Spleen (tissue), 11 donors: ENCODE measurements at regions not wholly inside any gene's neighbourhood (a gene's known extent, or its start where the extent isn't known, plus 50 kb on each side); places are given as distances from the start of the nearest gene placed in this dataset.
"Not testable (repeated sequence)": the region's sequence is repeated elsewhere in the genome, so short reads cannot be mapped to it uniquely, and the experiment has no call there.

ENCODE experiments used
- DNase-seq: peaks from one replicate; pipeline ENCODE4 v3.0.0-alpha.2; 2020
- H3K27ac ChIP-seq, 8 donors: fragments of 200-600 bp; sonication (generic) in 7 of 8; 1 replicate in 4 of 8; 2 replicates in 4 of 8; pipeline versions ENCODE4 v1.5.0 to v1.8.0; 2016 to 2021; ENCODE audit warnings: inconsistent platforms in 4 of 8, mild to moderate bottlenecking in 4 of 8, moderate library complexity in 1 of 8
- H3K27me3 ChIP-seq, 7 donors: fragments of 200-600 bp; sonication (generic) in 6 of 7; replicated peaks in 1 of 7; 1 replicate in 4 of 7; 2 replicates in 3 of 7; pipeline versions ENCODE4 v1.5.0 to v1.8.0; 2016 to 2021; ENCODE audit warnings: inconsistent platforms in 3 of 7, mild to moderate bottlenecking in 1 of 7
- H3K36me3 ChIP-seq, 6 donors: fragments of 200-600 bp; sonication (generic) in 5 of 6; 1 replicate in 4 of 6; 2 replicates in 2 of 6; pipeline versions ENCODE4 v1.5.0 to v1.8.0; 2016 to 2021; ENCODE audit warnings: inconsistent platforms in 2 of 6
- H3K4me1 ChIP-seq, 6 donors: fragments of 200-600 bp; sonication (generic) in 5 of 6; 1 replicate in 3 of 6; 2 replicates in 3 of 6; pipeline versions ENCODE4 v1.5.0 to v1.8.0; 2016 to 2021; ENCODE audit warnings: inconsistent platforms in 3 of 6
- H3K4me3 ChIP-seq, 8 donors: fragments of 200-600 bp; sonication (generic) in 7 of 8; 1 replicate in 4 of 8; 2 replicates in 4 of 8; pipeline versions ENCODE4 v1.5.0 to v1.8.0; 2016 to 2021; ENCODE audit warnings: inconsistent platforms in 4 of 8, mild to moderate bottlenecking in 4 of 8, moderate library complexity in 2 of 8
- H3K9me3 ChIP-seq, 8 donors: fragments of 200-600 bp; sonication (generic) in 7 of 8; 1 replicate in 4 of 8; 2 replicates in 4 of 8; pipeline versions ENCODE4 v1.5.0 to v1.8.0; 2016 to 2021; ENCODE audit warnings: inconsistent platforms in 4 of 8
- CTCF ChIP-seq, 11 experiments: fragments of 200-600 bp in 7 of 11; fragments of 450-650 bp in 4 of 11; sonication (generic) in 4 of 11; IDR thresholded peaks in 8 of 11; conservative IDR thresholded peaks in 3 of 11; 1 replicate in 7 of 11; 2 replicates in 4 of 11; pipeline versions ENCODE4 v1.4.0 to v1.8.0; 2016 to 2021; ENCODE audit warnings: antibody characterized with exemption in 11 of 11, inconsistent platforms in 4 of 11, mild to moderate bottlenecking in 1 of 11
- POLR2A ChIP-seq, 3 donors: fragments of 450-650 bp; IDR thresholded peaks; one replicate each; pipeline ENCODE4 v1.5.1; 2017; ENCODE audit warnings: antibody characterized with exemption in 3 of 3, mild to moderate bottlenecking in 1 of 3
- POLR2AphosphoS5 ChIP-seq, 3 donors: sonication (generic); formaldehyde crosslinking; IDR thresholded peaks; one replicate each; pipeline ENCODE4 v1.5.1; 2017; ENCODE audit warnings: antibody characterized with exemption in 3 of 3
- WGBS, 5 donors: extraction: QIAGEN DNeasy Blood & Tissue Kit in 3 of 5; methylation state at CpG; one replicate each; pipeline versions ENCODE4 v1.1.5 to v1.1.7; 2013 to 2018; 5-methylcytosine and 5-hydroxymethylcytosine counted together
- intact Hi-C: fragments of 100-400 bp; cut with DNase I; formaldehyde crosslinking; loops from one replicate; pipeline ENCODE4 v1.15.0; 2023; ENCODE audit warnings: low total_unique reads
- donor health status: healthy with polysubstance abuse.
- donor health status: DM: no; HTN: no; CAD: no; lungs with moderate emphysema.
- donor health status: DM: no; HTN: no; CAD: no.
- donor health status: Bipolar disorder and iron deficiency.
- donor health status: healthy.
- donor health status: DM: no; HTN: no; CAD: no.
- donor health status: DM: yes; HTN: yes; CAD: no.

- Histone ChIP-seq H3K27ac (no peak overlapping the region), H3K27me3 (no peaks in the 10 kb centered on the region), H3K9me3 (peaks cover 0 to 36% (median 11%) of the 10 kb centered on the region in 8 donors), H3K36me3 (no peaks in the 10 kb centered on the region), H3K4me3 (no peak overlapping the region), H3K4me1 (no peaks in the 10 kb centered on the region)
- WGBS, 5 donors: 90 to 98% (median 92%) methylated on average over 2 of the region's 2 CpGs
- DNase-seq: no peak
- TF ChIP-seq POLR2A (IDR thresholded peaks at IDR 0.05): no peak
- no peak for TF ChIP-seq POLR2AphosphoS5 (IDR thresholded peaks at IDR 0.05)
- TF ChIP-seq CTCF (IDR thresholded peaks at IDR 0.05 in 8 of 11, conservative IDR thresholded peaks at IDR 0.05 in 3 of 11): no peak
- intact Hi-C loops: no loop called here
Measured at GRCh38 chr15:47116698-47117097, 600.6 kb upstream of the SEMA6D start.

GRCh38 chr15:47119349-47119748, 598.0 kb upstream of the SEMA6D start:
- H3K27me3 ChIP-seq: no peaks in the 10 kb centered on the region
- intact Hi-C loops: no loop called here

GRCh38 chr15:47124430-47125102, 592.7 kb upstream of the SEMA6D start:
- no peaks in the 10 kb centered on the region for H3K36me3 ChIP-seq
- 80 to 92% (median 86%) methylated on average over 3 of the region's 3 CpGs for WGBS, 5 donors
- no peak for TF ChIP-seq POLR2A (IDR thresholded peaks at IDR 0.05)
- TF ChIP-seq POLR2AphosphoS5 (IDR thresholded peaks at IDR 0.05): no peak
- TF ChIP-seq CTCF (IDR thresholded peaks at IDR 0.05 in 8 of 11, conservative IDR thresholded peaks at IDR 0.05 in 3 of 11): no peak
- H3K27ac ChIP-seq: no peak overlapping the region
- intact Hi-C loops: no loop called here
- no peaks in the 10 kb centered on the region for H3K27me3 ChIP-seq
- H3K4me3 ChIP-seq: no peak overlapping the region
- peaks cover 0 to 49% (median 27%) of the 10 kb centered on the region in 8 donors for H3K9me3 ChIP-seq
- H3K4me1 ChIP-seq: no peaks in the 10 kb centered on the region
- no peak for DNase-seq

More at GRCh38 chr15:47119349-47119748, 598.0 kb upstream of the SEMA6D start:
- TF ChIP-seq POLR2AphosphoS5 (IDR thresholded peaks at IDR 0.05) (no peak), CTCF (IDR thresholded peaks at IDR 0.05 in 8 of 11, conservative IDR thresholded peaks at IDR 0.05 in 3 of 11) (no peak), POLR2A (IDR thresholded peaks at IDR 0.05) (no peak)
- no peak for DNase-seq
- H3K9me3 ChIP-seq: peaks cover 0 to 37% (median 13%) of the 10 kb centered on the region in 8 donors
- H3K36me3 ChIP-seq: no peaks in the 10 kb centered on the region
- no peak overlapping the region for H3K27ac ChIP-seq
- H3K4me1 ChIP-seq: no peaks in the 10 kb centered on the region
- no peak overlapping the region for H3K4me3 ChIP-seq

- H3K27ac ChIP-seq: no peak overlapping the region
- no peaks in the 10 kb centered on the region for H3K27me3 ChIP-seq
- 67 to 91% (median 86%) methylated on average over 3 of the region's 3 CpGs for WGBS, 5 donors
- intact Hi-C loops: no loop called here
- no peak overlapping the region for H3K4me3 ChIP-seq
- no peak for DNase-seq
- no peak for TF ChIP-seq POLR2AphosphoS5 (IDR thresholded peaks at IDR 0.05)
- no peaks in the 10 kb centered on the region for H3K36me3 ChIP-seq
- peaks cover 0 to 36% (median 22%) of the 10 kb centered on the region in 8 donors for H3K9me3 ChIP-seq
- no peaks in the 10 kb centered on the region for H3K4me1 ChIP-seq
Measured at GRCh38 chr15:47129033-47129432, 588.3 kb upstream of the SEMA6D start.

- intact Hi-C loops, H3K27ac ChIP-seq, H3K4me1 ChIP-seq, H3K4me3 ChIP-seq, DNase-seq, H3K36me3 ChIP-seq, H3K27me3 ChIP-seq: not testable (repeated sequence)
- 80 to 90% (median 85%) methylated on average over 1 to 7 of the region's 7 CpGs for WGBS, 5 donors
- H3K9me3 ChIP-seq: peaks cover 0 to 36% (median 22%) of the 10 kb centered on the region in 8 donors
Measured at GRCh38 chr15:47131450-47131849, 585.9 kb upstream of the SEMA6D start.
